Myocyte (in vitro differentiated cells): ENCODE measurements at regions not wholly inside any gene's neighbourhood (a gene's known extent, or its start where the extent isn't known, plus 50 kb on each side); places are given as distances from the start of the nearest gene placed in this dataset.

Experiments used
- DNase-seq: peaks from one replicate; pipeline ENCODE4 v3.0.0-alpha.2; 2012; ENCODE audit warnings: low read depth

GRCh38 chr12:107519906-107520859, 165.4 kb upstream of the PWP1 start:
- DNase-seq = peak; percentile 50

GRCh38 chr12:107521826-107522355, 163.7 kb upstream of the PWP1 start:
- DNase-seq = no peak

- no peak for DNase-seq
Measured at GRCh38 chr12:107522692-107523477, 162.7 kb upstream of the PWP1 start.

- no peak for DNase-seq
Measured at GRCh38 chr12:107523775-107524535, 161.6 kb upstream of the PWP1 start.

GRCh38 chr12:107525063-107525718, 160.4 kb upstream of the PWP1 start:
- no peak for DNase-seq

GRCh38 chr12:107525719-107526554, 159.7 kb upstream of the PWP1 start:
- DNase-seq = no peak

- no peak for DNase-seq
Measured at GRCh38 chr12:107526555-107527180, 158.9 kb upstream of the PWP1 start.

- no peak for DNase-seq
Measured at GRCh38 chr12:107528731-107529365, 156.8 kb upstream of the PWP1 start.

- DNase-seq = no peak
Measured at GRCh38 chr12:107529991-107530390, 155.6 kb upstream of the PWP1 start.

- no peak for DNase-seq
Measured at GRCh38 chr12:107530701-107531100, 154.9 kb upstream of the PWP1 start.

GRCh38 chr12:107533218-107533617, 152.4 kb upstream of the PWP1 start:
- no peak for DNase-seq

GRCh38 chr12:107536613-107537012, 149.0 kb upstream of the PWP1 start:
- DNase-seq = no peak

GRCh38 chr12:107537464-107538119, 148.0 kb upstream of the PWP1 start:
- no peak for DNase-seq

- DNase-seq = no peak
Measured at GRCh38 chr12:107539196-107539939, 146.2 kb upstream of the PWP1 start.

GRCh38 chr12:107541001-107541705, 144.4 kb upstream of the PWP1 start:
- DNase-seq = no peak

- no peak for DNase-seq
Measured at GRCh38 chr12:107543416-107543815, 142.2 kb upstream of the PWP1 start.

GRCh38 chr12:107543841-107544240, 141.8 kb upstream of the PWP1 start:
- DNase-seq = no peak
